ENCODE measurements at regions not wholly inside any gene's neighbourhood (a gene's known extent, or its start where the extent isn't known, plus 50 kb on each side); places are given as distances from the start of the nearest gene placed in this dataset.

DNA sequence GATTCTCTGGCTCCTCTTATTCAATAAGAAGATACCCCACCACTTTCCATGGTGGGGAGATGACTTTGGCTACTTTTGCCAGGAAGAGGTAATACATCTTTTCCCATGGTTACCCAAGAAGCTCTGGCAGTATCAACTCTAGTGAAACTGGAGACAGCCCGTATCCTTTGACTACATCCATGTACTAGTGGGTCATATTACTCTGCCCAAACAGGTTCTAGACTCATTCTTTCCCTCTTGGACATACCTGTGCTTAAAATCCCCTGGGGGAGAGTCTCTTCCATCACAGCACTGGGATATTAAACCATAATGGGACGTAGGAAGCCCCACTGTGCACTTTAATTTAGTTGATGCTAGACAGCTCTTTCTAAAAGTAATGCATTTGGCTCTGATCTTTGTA lies 144.7 kb upstream of the KLF12 start:
- TF ChIP-seq, protein P1, sequence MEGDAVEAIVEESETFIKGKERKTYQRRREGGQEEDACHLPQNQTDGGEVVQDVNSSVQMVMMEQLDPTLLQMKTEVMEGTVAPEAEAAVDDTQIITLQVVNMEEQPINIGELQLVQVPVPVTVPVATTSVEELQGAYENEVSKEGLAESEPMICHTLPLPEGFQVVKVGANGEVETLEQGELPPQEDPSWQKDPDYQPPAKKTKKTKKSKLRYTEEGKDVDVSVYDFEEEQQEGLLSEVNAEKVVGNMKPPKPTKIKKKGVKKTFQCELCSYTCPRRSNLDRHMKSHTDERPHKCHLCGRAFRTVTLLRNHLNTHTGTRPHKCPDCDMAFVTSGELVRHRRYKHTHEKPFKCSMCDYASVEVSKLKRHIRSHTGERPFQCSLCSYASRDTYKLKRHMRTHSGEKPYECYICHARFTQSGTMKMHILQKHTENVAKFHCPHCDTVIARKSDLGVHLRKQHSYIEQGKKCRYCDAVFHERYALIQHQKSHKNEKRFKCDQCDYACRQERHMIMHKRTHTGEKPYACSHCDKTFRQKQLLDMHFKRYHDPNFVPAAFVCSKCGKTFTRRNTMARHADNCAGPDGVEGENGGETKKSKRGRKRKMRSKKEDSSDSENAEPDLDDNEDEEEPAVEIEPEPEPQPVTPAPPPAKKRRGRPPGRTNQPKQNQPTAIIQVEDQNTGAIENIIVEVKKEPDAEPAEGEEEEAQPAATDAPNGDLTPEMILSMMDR (IDR thresholded peaks at IDR 0.05) = no peak
- no peak for TF ChIP-seq POLR2AphosphoS5 (IDR thresholded peaks at IDR 0.05)
- no peak for TF ChIP-seq POLR2A (IDR thresholded peaks at IDR 0.05)
- no peak for TF ChIP-seq EP300 (IDR thresholded peaks at IDR 0.05)

Data from gastroesophageal sphincter (tissue), 3 donors.